PFSK-1 (cell line): ENCODE measurements at regions not wholly inside any gene's neighbourhood (a gene's known extent, or its start where the extent isn't known, plus 50 kb on each side); places are given as distances from the start of the nearest gene placed in this dataset.

Source experiments
- POLR2AphosphoS5 ChIP-seq: IDR thresholded peaks from 2 replicates; pipeline ENCODE4 v1.6.1; 2012; ENCODE audit warnings: low read depth, mild to moderate bottlenecking, control low read depth, low read length, moderate library complexity
- TF ChIP-seq, protein P1 (sequence below), 2 experiments: IDR thresholded peaks; 2 replicates each; pipeline versions ENCODE4 v1.6.1 to v1.8.0; 2011 to 2012; ENCODE audit warnings: low read depth in 2 of 2, low read length in 2 of 2, control low read depth in 1 of 2, inconsistent platforms in 1 of 2, mild to moderate bottlenecking in 1 of 2, moderate library complexity in 1 of 2; ENCODE audit not compliant: insufficient read depth in 1 of 2

DNA sequence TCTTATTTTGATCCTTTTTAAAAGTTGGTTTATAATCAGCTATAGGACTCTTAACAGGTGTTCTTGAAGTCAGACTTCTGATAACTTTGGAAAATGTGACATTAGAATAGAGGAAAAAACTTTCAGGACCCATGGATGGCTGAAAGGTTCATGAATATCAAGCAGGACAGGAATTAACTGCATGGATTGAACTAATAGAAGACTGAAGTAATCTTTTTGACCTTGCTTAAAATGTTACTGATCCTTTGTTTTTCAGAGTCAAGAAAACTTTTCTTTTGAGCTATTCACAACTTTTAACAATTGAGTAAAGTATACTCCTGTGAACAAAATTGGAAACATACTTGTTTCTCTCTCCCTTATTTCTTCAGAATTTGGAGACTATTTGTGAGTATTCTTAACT, 79.2 kb downstream of the PLK2 start:
- TF ChIP-seq, protein P1, sequence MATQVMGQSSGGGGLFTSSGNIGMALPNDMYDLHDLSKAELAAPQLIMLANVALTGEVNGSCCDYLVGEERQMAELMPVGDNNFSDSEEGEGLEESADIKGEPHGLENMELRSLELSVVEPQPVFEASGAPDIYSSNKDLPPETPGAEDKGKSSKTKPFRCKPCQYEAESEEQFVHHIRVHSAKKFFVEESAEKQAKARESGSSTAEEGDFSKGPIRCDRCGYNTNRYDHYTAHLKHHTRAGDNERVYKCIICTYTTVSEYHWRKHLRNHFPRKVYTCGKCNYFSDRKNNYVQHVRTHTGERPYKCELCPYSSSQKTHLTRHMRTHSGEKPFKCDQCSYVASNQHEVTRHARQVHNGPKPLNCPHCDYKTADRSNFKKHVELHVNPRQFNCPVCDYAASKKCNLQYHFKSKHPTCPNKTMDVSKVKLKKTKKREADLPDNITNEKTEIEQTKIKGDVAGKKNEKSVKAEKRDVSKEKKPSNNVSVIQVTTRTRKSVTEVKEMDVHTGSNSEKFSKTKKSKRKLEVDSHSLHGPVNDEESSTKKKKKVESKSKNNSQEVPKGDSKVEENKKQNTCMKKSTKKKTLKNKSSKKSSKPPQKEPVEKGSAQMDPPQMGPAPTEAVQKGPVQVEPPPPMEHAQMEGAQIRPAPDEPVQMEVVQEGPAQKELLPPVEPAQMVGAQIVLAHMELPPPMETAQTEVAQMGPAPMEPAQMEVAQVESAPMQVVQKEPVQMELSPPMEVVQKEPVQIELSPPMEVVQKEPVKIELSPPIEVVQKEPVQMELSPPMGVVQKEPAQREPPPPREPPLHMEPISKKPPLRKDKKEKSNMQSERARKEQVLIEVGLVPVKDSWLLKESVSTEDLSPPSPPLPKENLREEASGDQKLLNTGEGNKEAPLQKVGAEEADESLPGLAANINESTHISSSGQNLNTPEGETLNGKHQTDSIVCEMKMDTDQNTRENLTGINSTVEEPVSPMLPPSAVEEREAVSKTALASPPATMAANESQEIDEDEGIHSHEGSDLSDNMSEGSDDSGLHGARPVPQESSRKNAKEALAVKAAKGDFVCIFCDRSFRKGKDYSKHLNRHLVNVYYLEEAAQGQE (IDR thresholded peaks at IDR 0.05; ENCODE audit: insufficient read depth in 1 of 2, low read depth in 2 of 2, low read length in 2 of 2) = no peak
- TF ChIP-seq POLR2AphosphoS5 = no peak
